ENCODE measurements at regions not wholly inside any gene's neighbourhood (a gene's known extent, or its start where the extent isn't known, plus 50 kb on each side); places are given as distances from the start of the nearest gene placed in this dataset.

DNA sequence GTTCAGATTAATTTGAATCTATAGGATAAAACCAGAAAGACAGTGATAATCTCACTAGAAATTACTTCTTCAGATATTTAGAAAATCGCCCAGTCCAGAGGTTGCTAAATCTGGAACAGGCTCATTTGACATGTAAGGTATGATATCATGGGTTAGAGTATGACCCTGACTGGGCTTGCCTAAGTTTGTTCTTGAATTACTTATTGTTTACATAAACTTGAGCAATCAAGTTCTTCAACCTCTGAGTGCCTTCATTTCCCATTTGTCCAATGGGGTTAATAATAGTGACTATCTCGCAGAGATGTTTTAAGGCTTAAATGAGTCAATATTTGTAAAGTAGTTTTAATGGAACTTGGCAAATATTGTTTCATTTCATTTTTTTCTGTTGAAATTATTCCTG, 1947.6 kb upstream of the IGFBP7 start:
- no peak for TF ChIP-seq EZH2 (IDR thresholded peaks at IDR 0.05; ENCODE audit: low read depth, low read length, severe bottlenecking)
- no peak for TF ChIP-seq RAD21 (IDR thresholded peaks at IDR 0.05 in 1 of 2, conservative IDR thresholded peaks at IDR 0.05 in 1 of 2; ENCODE audit: low read depth in 2 of 2, low read length in 2 of 2)
- no peak for TF ChIP-seq CBX8 (IDR thresholded peaks at IDR 0.05; ENCODE audit: borderline replicate concordance, low read depth, low read length)
- TF ChIP-seq, protein P1, sequence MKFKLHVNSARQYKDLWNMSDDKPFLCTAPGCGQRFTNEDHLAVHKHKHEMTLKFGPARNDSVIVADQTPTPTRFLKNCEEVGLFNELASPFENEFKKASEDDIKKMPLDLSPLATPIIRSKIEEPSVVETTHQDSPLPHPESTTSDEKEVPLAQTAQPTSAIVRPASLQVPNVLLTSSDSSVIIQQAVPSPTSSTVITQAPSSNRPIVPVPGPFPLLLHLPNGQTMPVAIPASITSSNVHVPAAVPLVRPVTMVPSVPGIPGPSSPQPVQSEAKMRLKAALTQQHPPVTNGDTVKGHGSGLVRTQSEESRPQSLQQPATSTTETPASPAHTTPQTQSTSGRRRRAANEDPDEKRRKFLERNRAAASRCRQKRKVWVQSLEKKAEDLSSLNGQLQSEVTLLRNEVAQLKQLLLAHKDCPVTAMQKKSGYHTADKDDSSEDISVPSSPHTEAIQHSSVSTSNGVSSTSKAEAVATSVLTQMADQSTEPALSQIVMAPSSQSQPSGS (IDR thresholded peaks at IDR 0.05; ENCODE audit: low read length), result no peak
